Renal cortex interstitium (tissue), 11 donors: ENCODE measurements at regions not wholly inside any gene's neighbourhood (a gene's known extent, or its start where the extent isn't known, plus 50 kb on each side); places are given as distances from the start of the nearest gene placed in this dataset.
"Not testable (repeated sequence)": the region's sequence is repeated elsewhere in the genome, so short reads cannot be mapped to it uniquely, and the experiment has no call there.

ENCODE experiments used
- DNase-seq, 11 donors: peaks; one replicate each; pipeline ENCODE4 v3.0.0-alpha.2; 2013; ENCODE audit warnings: low read depth in 9 of 11, low spot score in 4 of 11; ENCODE audit errors: extremely low read depth in 1 of 11

GRCh38 chr9:30299126-30299780, 2085.2 kb upstream of the ACO1 start:
- no peak for DNase-seq

- DNase-seq = peak in 6 of 11 donors; percentile 5 to 19 (median 10)
These were observed 2083.0 kb upstream of the ACO1 start for GRCh38 chr9:30301271-30301963.

GRCh38 chr9:30310711-30311110, 2073.7 kb upstream of the ACO1 start:
- DNase-seq = no peak

- no peak for DNase-seq
These were observed 2055.0 kb upstream of the ACO1 start for GRCh38 chr9:30329431-30329830.

- no peak for DNase-seq
These were observed 2035.5 kb upstream of the ACO1 start for GRCh38 chr9:30348904-30349303.

GRCh38 chr9:30349526-30350513, 2034.6 kb upstream of the ACO1 start:
- DNase-seq = no peak

- peak in 9 of 11 donors; percentile 5 to 32 (median 24) for DNase-seq
These were observed 2028.2 kb upstream of the ACO1 start for GRCh38 chr9:30356221-30356620.

- no peak for DNase-seq
These were observed 2022.1 kb upstream of the ACO1 start for GRCh38 chr9:30362373-30362772.

- not testable (repeated sequence) for DNase-seq
These were observed 2018.3 kb upstream of the ACO1 start for GRCh38 chr9:30366140-30366539.

GRCh38 chr9:30382271-30382670, 2002.2 kb upstream of the ACO1 start:
- DNase-seq = no peak

- DNase-seq = no peak
These were observed 1974.2 kb upstream of the ACO1 start for GRCh38 chr9:30410273-30410672.

GRCh38 chr9:30411571-30411970, 1972.9 kb upstream of the ACO1 start:
- DNase-seq = no peak

- DNase-seq = peak in 1 of 11 donors; percentile 2
These were observed 1925.3 kb upstream of the ACO1 start for GRCh38 chr9:30459156-30459555.

GRCh38 chr9:30476826-30477225, 1907.6 kb upstream of the ACO1 start:
- DNase-seq = no peak

GRCh38 chr9:30478684-30479083, 1905.8 kb upstream of the ACO1 start:
- DNase-seq = no peak

- DNase-seq = no peak
These were observed 1901.9 kb upstream of the ACO1 start for GRCh38 chr9:30482499-30482898.

GRCh38 chr9:30484690-30485089, 1899.8 kb upstream of the ACO1 start:
- DNase-seq = no peak

GRCh38 chr9:30504502-30504905, 1879.9 kb upstream of the ACO1 start:
- no peak for DNase-seq

- DNase-seq = no peak
These were observed 1879.1 kb upstream of the ACO1 start for GRCh38 chr9:30505311-30505710.

GRCh38 chr9:30506749-30507148, 1877.7 kb upstream of the ACO1 start:
- no peak for DNase-seq
